ENCODE measurements at regions not wholly inside any gene's neighbourhood (a gene's known extent, or its start where the extent isn't known, plus 50 kb on each side); places are given as distances from the start of the nearest gene placed in this dataset.

GRCh38 chr15:97899981-97900380 lies 60.5 kb upstream of the ARRDC4 start:
- POLR2A ChIA-PET, result no interaction called here
- no peak for DNase-seq (ENCODE audit: extremely low spot score)
- no peak for TF ChIP-seq CTCF (IDR thresholded peaks at IDR 0.05; ENCODE audit: control extremely low read depth, extremely low read depth, low read depth, missing control alignments)
- CTCF ChIA-PET, result interaction anchor here (1.2 to 1.4 kb wide), 2 partner anchors 9 to 278 kb away, joined by 5 to 6 read pairs; no protein-coding TSS in a partner anchor

- no peak for DNase-seq (ENCODE audit: extremely low spot score)
- ChIA-PET POLR2A (no interaction called here), CTCF (interaction anchor here (0.8 kb wide), 1 partner anchor 25 kb away, joined by 3 read pairs; no protein-coding TSS in a partner anchor)
- no peak for TF ChIP-seq CTCF (IDR thresholded peaks at IDR 0.05; ENCODE audit: control extremely low read depth, extremely low read depth, low read depth, missing control alignments)
Observed at GRCh38 chr15:97902140-97902780, 58.2 kb upstream of the ARRDC4 start.

- TF ChIP-seq CTCF (IDR thresholded peaks at IDR 0.05; ENCODE audit: control extremely low read depth, extremely low read depth, low read depth, missing control alignments), result no peak
- CTCF ChIA-PET, result interaction anchor here (1.0 kb wide), 1 partner anchor 393 kb away, joined by 3 read pairs; no protein-coding TSS in a partner anchor
- POLR2A ChIA-PET, result no interaction called here
Observed at GRCh38 chr15:97903560-97903959, 56.9 kb upstream of the ARRDC4 start.

GRCh38 chr15:97903971-97904572 lies 56.4 kb upstream of the ARRDC4 start:
- peak; percentile 34 for TF ChIP-seq CTCF (IDR thresholded peaks at IDR 0.05; ENCODE audit: control extremely low read depth, extremely low read depth, low read depth, missing control alignments)
- DNase-seq (ENCODE audit: extremely low spot score), result peak; percentile 18
- ChIA-PET POLR2A (no interaction called here), CTCF (interaction anchor here (1.0 to 1.3 kb wide), 2 partner anchors 274 to 392 kb away, joined by 3 to 7 read pairs; no protein-coding TSS in a partner anchor)

More at GRCh38 chr15:97903560-97903959, 56.9 kb upstream of the ARRDC4 start:
- no peak for DNase-seq (ENCODE audit: extremely low spot score)

GRCh38 chr15:97909291-97909891 lies 51.1 kb upstream of the ARRDC4 start:
- CTCF ChIA-PET, result interaction anchor here (0.7 to 2.5 kb wide), 10 partner anchors 10 to 517 kb away, joined by 3 to 7 read pairs (median 4); no protein-coding TSS in a partner anchor

More at GRCh38 chr15:97909291-97909891, 51.1 kb upstream of the ARRDC4 start:
- POLR2A ChIA-PET, result no interaction called here
- peak; percentile 52 for DNase-seq (ENCODE audit: extremely low spot score)
- peak; percentile 78 for TF ChIP-seq CTCF (IDR thresholded peaks at IDR 0.05; ENCODE audit: control extremely low read depth, extremely low read depth, low read depth, missing control alignments)

All from GM10248 (cell line).